ENCODE measurements at regions not wholly inside any gene's neighbourhood (a gene's known extent, or its start where the extent isn't known, plus 50 kb on each side); places are given as distances from the start of the nearest gene placed in this dataset.
"Not testable (repeated sequence)": the region's sequence is repeated elsewhere in the genome, so short reads cannot be mapped to it uniquely, and the experiment has no call there.

DNA sequence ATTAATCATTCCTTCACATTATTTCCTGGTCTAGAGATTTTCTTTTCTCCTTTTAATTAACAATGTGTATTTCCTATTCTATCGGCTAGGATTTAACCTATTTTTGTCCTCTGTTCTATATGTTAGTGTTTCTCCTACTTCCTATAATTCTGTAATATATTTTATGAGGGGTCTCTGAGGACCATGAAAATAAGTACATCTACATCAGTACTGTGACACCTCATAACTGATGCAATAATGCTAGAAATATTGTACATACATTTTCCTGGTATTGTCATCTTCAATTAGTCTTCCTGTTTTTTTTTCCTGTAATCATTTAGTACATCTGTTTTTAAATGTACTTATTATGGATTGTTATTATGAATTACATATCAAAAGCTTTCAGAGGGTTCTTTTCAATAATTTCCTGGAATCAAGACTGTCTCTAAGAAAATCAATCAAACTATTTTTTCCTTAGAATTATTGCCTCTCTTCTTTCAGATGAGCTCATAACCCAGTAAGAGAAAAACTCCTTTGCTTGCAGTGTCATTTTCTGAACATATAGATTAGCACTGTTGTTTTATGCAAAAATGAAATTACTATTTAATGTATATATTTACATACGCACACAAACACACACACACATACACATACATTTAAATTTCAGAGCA, 1004.3 kb downstream of the SLITRK5 start:
- no peak for DNase-seq (ENCODE audit: low read depth in 2 of 2, low spot score in 1 of 2)

DNA sequence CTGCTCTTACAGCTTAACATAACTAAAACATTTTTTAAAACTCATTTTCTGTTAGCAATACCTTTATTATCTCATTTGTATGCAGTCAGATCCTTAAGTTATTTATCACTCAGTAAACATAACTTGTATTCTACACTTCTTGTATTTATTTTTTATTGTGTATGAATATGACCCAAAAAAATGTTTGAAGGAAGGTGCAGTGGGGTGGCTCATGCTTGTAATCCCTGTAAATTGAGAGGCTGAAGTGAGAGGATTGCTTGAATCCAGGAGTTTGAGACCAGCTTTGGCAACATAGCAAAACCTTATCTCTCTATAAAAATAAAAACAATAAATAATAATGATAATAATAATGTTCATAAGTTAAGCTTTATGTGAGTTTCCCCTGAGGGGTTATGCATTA, 1004.8 kb downstream of the SLITRK5 start:
- DNase-seq (ENCODE audit: low read depth in 2 of 2, low spot score in 1 of 2): no peak

DNA sequence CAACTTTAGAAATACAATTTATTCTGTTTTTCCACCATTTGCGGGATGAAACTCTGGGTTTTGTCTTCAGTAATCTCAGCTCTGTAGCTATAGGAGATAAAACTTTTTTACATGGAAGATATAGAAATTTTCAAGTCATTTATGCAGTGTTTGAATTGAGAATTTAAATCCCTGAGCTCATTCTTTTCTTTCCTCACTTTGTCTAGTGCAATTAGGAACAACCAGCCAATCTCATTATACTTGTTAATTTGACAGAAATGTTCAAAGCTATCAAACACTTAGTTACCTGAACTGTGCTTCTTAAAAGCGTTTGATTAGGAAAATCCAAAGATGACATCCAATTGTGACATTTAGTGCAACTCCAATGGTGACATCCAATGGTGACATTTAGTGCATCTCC, 1014.3 kb downstream of the SLITRK5 start:
- DNase-seq (ENCODE audit: low read depth in 2 of 2, low spot score in 1 of 2): no peak

DNA sequence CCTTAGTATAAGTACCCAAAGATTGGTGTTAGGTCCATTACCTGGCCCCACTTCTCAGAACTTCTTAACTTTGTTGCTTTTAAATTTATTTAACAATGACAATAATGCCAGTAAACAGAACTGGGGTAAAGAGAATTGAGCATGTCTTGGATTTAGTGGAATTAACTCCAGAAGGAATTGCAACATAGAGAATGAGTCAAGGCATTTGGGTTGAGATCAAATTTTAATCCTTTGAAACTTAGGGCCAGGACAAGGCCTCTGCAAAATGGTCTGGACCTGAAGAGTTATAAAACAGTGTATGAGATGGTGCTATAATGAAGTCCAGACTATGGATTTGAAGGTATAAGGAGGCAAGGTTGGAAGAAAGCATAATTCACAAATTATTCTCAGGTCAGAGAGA, 1030.4 kb downstream of the SLITRK5 start:
- no peak for DNase-seq (ENCODE audit: low read depth in 2 of 2, low spot score in 1 of 2)

DNA sequence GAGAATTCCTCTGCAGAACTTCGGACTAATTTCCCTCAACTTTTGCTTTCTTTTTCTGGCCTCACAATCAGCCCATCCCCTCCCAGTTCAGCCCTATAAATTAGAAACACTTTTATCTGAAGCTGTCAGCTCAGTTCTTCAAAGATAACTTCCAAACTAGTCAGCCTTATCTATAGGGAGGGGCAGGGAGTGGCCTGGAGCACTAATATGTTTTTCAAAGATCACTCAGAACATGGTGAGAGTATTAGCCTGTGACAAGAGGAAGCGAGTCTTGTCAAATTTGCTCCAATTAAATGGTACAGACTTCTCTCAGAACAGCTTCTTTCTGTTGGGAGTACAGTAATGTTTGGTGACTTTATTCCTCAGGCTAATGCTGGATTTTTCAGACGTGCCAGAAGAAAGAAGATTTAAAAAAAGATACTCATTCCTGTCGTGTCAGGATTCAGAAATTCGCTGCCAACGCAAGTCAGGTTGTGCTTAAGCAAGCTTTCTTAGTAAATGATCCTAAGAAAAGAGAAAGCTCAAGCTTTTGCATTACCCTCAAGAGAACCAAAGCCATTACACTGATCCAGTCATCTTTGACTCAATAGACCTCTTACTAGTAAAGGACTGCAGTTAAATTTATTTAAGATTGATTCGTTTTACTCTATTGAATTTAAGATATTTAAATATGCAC, 1033.6 kb downstream of the SLITRK5 start:
- no peak for DNase-seq (ENCODE audit: low read depth in 2 of 2, low spot score in 1 of 2)

DNA sequence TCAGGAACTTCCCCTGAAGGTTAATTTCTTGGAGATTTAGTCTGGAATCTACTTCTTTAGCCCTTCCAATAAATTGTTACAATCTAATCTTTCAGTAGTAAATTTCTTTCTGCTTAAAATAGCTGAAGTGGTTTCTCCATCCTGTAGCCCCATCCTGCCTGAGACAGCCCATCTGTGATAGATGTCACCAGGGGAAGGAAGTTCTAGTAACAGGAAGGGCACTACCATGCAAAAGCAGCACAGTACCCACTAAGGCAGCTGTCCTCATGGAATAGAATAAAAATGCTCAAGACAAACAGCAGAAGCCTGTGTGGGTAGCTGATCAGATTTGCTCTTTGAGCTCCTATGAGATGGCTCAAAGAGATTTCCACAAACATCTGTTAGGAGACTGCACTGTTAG, 1036.5 kb downstream of the SLITRK5 start:
- DNase-seq (ENCODE audit: low read depth in 2 of 2, low spot score in 1 of 2): no peak

DNA sequence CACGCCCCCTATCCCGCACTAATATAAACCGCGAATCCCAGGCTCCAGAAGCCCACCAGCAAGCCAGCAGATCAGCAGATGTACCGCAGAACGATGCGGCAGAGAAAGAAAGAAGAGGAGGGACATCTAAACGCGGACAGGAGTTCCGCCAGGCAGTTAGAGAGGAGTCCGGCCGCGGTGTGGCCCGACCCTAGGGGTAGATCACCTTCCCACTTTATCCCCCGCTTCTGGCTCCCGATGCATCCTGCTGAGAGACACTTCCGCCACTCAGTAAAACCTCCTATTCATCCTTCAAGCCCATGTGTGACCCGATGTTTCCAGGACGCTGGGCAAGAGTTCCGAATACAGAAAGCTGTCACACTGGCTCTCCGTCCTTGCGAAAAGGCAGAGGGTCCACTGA, 1046.8 kb downstream of the SLITRK5 start:
- no peak for DNase-seq (ENCODE audit: low read depth in 2 of 2, low spot score in 1 of 2)

DNA sequence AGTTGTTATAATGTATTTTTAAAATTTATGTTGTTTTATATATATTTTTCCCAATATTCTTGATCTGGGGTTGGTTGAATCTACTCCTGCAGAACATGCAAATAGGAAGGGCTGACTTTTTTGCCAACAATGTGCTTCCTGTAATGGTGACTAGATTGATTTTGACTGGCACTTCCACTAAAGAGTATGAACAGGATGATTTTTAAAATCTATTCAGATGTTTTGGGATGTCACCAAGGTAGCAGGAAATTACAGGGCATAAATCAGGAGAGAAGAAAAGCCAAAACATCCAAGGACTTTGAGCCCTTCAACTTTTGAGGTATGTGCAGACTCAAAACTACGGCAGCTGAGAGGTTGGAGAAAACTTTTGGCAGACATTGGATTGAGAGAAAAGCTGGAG, 1047.6 kb downstream of the SLITRK5 start:
- DNase-seq (ENCODE audit: low read depth in 2 of 2, low spot score in 1 of 2): no peak

DNA sequence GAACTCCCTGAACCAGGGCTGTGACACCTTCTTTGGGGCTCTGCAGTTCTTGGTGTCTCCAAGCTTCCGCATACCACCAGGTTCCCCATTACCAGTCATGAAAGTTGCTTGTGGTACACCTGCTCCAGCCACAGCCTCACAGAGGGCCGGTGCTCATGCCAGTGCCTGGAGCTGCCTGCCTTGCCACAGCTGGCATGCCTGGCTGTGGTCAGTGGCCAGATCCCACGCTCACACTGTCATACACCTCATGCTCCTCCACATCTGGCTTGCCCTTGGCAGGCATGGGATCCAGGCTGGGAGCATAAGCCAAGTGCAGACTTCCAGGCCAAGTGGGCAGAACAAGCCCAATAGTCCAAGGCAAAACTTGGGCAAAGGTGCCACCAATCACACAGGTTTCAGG, 1054.9 kb downstream of the SLITRK5 start:
- DNase-seq (ENCODE audit: low read depth in 2 of 2, low spot score in 1 of 2): no peak

DNA sequence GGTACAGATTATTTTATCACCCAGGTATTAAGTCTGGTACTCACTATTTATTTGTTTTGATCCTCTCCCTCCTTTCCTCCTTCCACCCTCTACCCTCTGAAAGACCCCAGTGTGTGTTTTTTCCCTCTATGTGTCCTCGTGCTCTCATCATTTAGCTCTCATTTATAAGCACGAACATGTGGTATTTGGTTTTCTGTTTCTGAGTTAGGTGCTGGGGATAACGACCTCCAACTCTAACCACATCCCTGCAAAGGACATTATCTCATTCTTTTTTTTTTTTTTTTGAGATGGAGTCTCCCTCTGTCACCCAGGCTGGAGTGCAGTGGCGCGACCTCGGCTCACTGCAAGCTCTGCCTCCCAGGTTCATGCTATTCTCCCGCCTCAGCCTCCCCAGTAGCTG, 1056.1 kb downstream of the SLITRK5 start:
- DNase-seq (ENCODE audit: low read depth in 2 of 2, low spot score in 1 of 2): not testable (repeated sequence)

DNA sequence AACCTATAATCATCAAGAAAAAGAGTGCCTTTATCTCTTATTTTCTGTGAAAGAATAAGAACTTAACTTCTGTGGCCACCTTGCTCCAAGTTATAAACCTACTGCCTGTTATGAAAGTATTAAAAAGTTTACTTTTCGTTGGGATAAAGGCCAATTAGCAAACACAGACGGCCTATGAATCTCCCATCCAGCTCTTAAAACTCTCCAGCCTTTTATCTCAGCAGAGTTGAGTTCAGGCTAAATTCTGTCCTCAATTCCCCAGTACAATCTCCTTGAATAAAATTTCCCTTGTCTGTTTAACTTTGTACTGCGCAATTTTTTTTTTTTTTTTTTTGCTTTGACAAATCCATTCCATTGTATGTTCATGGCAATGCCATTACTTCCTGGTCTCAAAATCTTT, 1058.4 kb downstream of the SLITRK5 start:
- DNase-seq (ENCODE audit: low read depth in 2 of 2, low spot score in 1 of 2): no peak

DNA sequence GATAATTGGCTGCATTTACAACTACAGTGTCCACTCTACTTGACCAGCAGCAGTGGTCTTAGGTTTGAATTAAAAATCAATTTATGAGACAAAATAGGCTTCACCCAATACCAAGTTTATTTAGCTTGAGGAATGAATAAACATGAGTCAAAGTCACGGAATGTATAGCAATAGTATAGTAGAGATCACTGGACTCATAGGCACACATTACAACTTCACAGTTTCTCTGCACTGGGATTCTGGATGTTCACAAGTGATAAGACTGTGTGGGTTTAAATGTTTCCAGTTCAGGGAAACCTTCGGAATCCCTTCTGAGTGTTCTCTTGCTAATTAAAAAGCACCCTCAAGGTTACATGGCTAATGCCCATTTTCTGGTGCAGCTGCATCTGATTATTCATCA, 1064.9 kb downstream of the SLITRK5 start:
- no peak for DNase-seq (ENCODE audit: low read depth in 2 of 2, low spot score in 1 of 2)

DNA sequence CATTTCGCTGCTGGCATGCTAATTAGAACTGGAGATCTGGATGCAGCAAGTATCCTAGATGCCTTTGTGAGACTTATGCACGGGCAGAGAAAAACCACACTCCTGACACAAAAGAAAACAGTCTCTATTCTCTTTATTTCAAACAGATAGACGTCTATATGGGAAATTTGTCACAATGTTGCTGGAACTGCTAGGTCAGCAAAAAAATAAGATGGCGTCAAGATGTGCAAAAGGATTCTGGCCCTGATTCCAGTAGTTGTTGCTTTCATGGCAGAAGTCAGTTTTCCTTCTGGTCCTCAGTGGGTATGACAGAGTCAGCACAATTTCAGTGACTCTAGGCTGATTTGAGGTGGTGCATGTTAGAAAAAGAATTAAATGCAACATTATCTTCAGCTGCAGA, 1068.0 kb downstream of the SLITRK5 start:
- no peak for DNase-seq (ENCODE audit: low read depth in 2 of 2, low spot score in 1 of 2)

DNA sequence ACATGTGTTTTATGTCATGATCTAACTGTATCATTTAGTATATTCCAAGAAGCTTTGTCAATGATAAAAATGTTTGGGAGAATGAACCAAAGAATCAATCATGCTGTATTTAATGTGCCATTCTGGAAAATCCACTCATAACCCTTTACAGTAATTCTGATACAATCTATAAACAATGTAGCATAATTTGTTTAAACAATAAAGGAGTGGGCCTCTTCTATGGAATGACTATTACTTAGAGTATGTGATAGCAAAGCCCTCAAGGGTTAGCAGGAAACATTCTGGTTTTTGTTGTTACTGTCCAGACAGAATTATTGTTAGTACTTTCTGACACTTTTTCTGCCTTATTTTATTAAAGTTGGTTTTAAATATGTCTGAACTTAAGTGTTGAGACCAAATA, 1073.1 kb downstream of the SLITRK5 start:
- no peak for DNase-seq (ENCODE audit: low read depth in 2 of 2, low spot score in 1 of 2)

DNA sequence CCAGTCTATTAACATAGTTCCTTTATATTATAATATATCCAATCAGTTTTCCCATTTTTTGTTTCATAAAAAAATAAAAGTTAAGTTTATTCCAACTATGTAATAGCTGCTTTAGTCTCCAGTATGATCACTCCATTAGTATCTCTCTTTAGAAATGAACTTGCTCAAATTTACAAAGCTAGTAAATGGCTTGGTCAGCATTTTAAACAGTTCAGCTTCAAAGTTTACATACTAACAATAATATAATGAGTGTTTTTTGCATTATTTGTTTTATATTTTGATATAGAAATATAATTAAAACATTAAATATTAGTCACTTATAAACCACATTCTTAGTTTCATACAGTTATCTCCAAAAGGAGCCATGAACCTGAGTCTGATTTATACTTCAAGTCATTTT, 1073.8 kb downstream of the SLITRK5 start:
- no peak for DNase-seq (ENCODE audit: low read depth in 2 of 2, low spot score in 1 of 2)

DNA sequence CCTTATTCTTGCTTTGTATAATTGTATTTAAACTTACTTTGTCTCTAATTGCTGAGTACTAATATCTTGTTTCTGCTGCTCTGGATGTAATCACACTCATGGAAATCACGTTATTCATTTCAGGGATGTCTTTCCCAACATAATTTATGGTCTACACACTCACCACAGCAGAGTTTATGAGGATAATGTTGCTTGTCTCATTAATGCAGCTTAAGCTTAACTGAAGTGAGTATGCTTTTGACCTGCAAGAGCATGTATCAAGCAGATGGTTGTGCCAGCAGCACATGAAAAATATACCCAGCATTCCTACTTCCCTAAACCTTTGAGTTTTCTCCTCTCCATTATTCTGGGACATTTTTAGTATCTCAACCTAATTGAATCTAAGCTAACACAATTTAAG, 1080.9 kb downstream of the SLITRK5 start:
- DNase-seq (ENCODE audit: low read depth in 2 of 2, low spot score in 1 of 2): no peak

DNA sequence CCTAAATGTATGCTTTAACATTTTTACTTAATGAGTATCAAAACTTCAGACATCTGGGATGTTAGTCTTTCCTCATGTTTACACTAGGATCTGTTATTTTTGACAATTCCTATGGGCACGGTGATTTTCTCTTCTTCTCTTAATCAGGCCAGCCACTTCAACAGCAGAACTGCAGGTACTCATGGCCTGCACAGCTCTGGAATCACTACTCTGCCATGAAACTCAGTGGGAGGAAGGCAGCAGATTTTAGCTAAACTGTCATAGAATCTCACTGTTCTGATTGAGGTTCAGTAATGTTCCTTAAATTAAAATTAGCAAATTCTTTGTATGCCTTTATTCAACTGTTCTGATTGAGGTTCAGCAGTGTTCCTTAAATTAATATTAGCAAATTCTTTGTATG, 1083.0 kb downstream of the SLITRK5 start:
- no peak for DNase-seq (ENCODE audit: low read depth in 2 of 2, low spot score in 1 of 2)

DNA sequence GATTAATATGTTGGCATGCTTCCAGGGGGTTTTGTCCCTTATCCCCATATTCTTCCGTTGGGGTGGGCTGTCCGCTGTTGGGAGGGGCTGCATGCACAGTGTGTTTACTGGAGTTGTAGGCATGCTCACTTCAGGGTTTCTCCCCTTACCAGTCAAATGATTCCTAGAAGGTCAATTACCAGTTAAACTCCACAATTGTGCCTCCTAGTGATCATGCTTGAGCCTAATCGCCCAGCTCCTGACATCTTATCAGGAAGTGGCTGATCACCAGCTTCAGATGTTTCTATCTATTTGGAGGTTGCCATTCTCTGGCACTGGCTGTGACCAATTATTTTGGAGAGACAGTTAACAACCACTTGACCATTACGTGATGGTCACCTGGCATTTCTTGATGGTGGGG, 1090.0 kb downstream of the SLITRK5 start:
- no peak for DNase-seq (ENCODE audit: low read depth in 2 of 2, low spot score in 1 of 2)

DNA sequence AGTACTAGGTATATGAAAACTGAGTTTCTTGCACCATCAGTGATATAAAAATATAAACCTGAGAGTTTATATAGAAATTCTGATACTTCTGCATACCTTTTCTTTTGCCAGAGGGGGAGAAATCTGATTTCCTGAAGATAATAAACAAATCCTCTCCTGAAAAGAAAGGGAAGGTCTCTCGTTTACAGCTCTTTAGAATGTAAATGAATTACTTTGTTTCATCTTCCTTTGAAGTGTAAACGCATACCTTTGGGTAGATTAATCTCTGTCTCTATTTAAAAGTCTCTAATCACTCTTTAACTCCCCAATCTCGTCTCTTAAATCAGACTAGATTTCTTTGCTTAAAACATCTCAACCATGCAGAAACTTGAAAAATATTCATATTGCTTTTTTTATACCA, 1092.9 kb downstream of the SLITRK5 start:
- DNase-seq (ENCODE audit: low read depth in 2 of 2, low spot score in 1 of 2): no peak

DNA sequence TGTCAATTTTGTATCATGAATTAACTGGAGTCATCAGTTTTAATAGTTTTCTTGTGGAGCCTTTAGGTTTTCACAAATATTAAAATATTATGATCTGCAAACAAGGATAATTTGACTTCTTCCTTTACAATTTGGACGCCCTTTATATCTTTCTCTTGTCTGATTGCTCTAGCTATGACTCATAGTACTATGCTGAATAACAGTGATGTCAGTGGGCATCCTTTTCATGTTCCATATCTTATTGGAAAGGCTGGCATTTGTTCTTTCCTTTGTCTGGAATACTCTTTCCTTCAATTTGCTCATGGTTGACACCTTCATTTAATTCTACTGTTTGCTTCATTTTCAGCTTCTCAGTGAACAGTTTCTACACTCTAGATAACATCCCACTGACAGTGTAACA, 1129.3 kb downstream of the SLITRK5 start:
- no peak for DNase-seq (ENCODE audit: low read depth in 2 of 2, low spot score in 1 of 2)

DNA sequence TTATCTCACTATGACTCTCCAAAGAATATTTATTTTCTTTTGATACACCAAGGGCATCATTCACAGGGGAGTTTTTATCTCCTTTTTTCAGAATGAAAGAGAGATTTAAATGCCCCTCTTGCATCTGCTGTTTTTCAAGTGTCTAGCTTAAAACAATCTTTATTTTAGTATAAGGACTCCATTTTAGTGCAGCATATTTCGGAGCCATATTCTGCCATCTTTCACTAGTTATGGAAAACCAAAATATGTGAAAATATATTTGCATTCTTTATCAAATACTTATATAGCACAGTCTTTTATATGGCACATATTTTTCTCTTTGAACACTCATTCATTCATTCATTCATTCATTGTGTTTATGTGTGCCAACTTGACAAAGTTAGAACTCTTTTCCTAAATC, 1130.2 kb downstream of the SLITRK5 start:
- DNase-seq (ENCODE audit: low read depth in 2 of 2, low spot score in 1 of 2): no peak

DNA sequence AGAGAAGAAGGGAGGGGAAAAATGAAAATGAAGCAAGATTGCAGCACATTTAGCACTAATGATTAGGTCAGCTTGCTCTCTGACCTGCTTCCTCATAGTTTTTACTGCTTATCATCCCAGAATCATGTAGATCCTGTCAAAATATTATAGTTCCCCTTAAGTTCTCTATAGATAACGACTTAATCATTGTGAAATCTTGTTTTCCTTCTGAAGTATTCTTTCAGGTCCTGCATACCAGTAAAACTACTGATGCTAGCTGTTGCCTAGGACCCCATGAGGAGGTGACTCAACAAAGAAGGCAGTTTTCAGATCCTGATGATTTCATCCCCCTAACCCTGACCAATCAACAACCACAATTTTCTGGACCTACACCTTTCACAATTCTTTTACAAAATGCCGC, 1131.7 kb downstream of the SLITRK5 start:
- DNase-seq (ENCODE audit: low read depth in 2 of 2, low spot score in 1 of 2): no peak

DNA sequence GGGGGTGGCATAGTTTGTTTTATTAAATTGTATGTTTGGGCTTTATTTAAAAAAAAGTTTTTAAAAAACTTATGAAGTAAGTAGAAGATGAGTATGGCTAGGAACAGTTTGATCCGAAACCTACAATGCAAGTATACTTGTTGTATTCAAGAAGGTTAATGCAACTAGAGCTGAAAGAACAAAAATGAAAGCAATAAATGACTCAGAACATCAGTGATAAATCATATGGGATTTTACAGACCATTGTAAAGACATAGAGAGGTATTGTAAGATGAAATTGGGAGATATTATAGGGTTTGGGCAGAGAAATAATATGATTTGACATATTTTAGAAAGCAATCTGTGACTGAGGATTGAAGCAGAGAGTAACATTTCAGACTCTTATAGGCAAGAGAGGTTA, 1135.3 kb downstream of the SLITRK5 start:
- DNase-seq (ENCODE audit: low read depth in 2 of 2, low spot score in 1 of 2): no peak
